RCC 7860 (cell line): ENCODE measurements at regions not wholly inside any gene's neighbourhood (a gene's known extent, or its start where the extent isn't known, plus 50 kb on each side); places are given as distances from the start of the nearest gene placed in this dataset.
"Not testable (repeated sequence)": the region's sequence is repeated elsewhere in the genome, so short reads cannot be mapped to it uniquely, and the experiment has no call there.

ENCODE experiments used
- DNase-seq: peaks from one replicate; pipeline ENCODE4 v3.0.0-alpha.2; 2015; ENCODE audit warnings: low spot score
- FAIRE-seq: peaks from 2 replicates; lab custom pipeline; 2012; peaks lifted over from hg19 to GRCh38; lab: Jason Lieb, UNC

GRCh38 chr12:91704446-91704845, 441.2 kb downstream of the BTG1 start:
- FAIRE-seq: no peak
- no peak for DNase-seq

GRCh38 chr12:91703491-91704283, 442.0 kb downstream of the BTG1 start:
- no peak for DNase-seq
- FAIRE-seq: no peak

GRCh38 chr12:91702843-91703425, 442.7 kb downstream of the BTG1 start:
- FAIRE-seq: no peak
- DNase-seq: no peak

- DNase-seq (no peak), FAIRE-seq (no peak)
Measured at GRCh38 chr12:91695964-91696363, 449.7 kb downstream of the BTG1 start.

GRCh38 chr12:91695406-91695805, 450.2 kb downstream of the BTG1 start:
- DNase-seq, FAIRE-seq: not testable (repeated sequence)

GRCh38 chr12:91690531-91690930, 455.1 kb downstream of the BTG1 start:
- no peak for FAIRE-seq
- DNase-seq: no peak

GRCh38 chr12:91687052-91688017, 458.3 kb downstream of the BTG1 start:
- no peak for DNase-seq
- no peak for FAIRE-seq

- DNase-seq (no peak), FAIRE-seq (no peak)
Measured at GRCh38 chr12:91685917-91686316, 459.7 kb downstream of the BTG1 start.

GRCh38 chr12:91681751-91682150, 463.9 kb downstream of the BTG1 start:
- no peak for DNase-seq
- no peak for FAIRE-seq

GRCh38 chr12:91680864-91681263, 464.8 kb downstream of the BTG1 start:
- FAIRE-seq: no peak

GRCh38 chr12:91677556-91677955, 468.1 kb downstream of the BTG1 start:
- no peak for DNase-seq
- FAIRE-seq: no peak

More at GRCh38 chr12:91680864-91681263, 464.8 kb downstream of the BTG1 start:
- DNase-seq: no peak

- FAIRE-seq (no peak), DNase-seq (no peak)
Measured at GRCh38 chr12:91675401-91675800, 470.2 kb downstream of the BTG1 start.

GRCh38 chr12:91672130-91672529, 473.5 kb downstream of the BTG1 start:
- FAIRE-seq (no peak), DNase-seq (no peak)

- DNase-seq: no peak
Measured at GRCh38 chr12:91667694-91668093, 478.0 kb downstream of the BTG1 start.

GRCh38 chr12:91663744-91664143, 481.1 kb upstream of the DCN start:
- no peak for FAIRE-seq

More at GRCh38 chr12:91667694-91668093, 478.0 kb downstream of the BTG1 start:
- no peak for FAIRE-seq

GRCh38 chr12:91663310-91663709, 480.7 kb upstream of the DCN start:
- FAIRE-seq (no peak), DNase-seq (no peak)

More at GRCh38 chr12:91663744-91664143, 481.1 kb upstream of the DCN start:
- no peak for DNase-seq

- FAIRE-seq: no peak
Measured at GRCh38 chr12:91662021-91662420, 479.4 kb upstream of the DCN start.

GRCh38 chr12:91657032-91657431, 474.4 kb upstream of the DCN start:
- FAIRE-seq (no peak), DNase-seq (no peak)

More at GRCh38 chr12:91662021-91662420, 479.4 kb upstream of the DCN start:
- DNase-seq: no peak

- DNase-seq (no peak), FAIRE-seq (no peak)
Measured at GRCh38 chr12:91655966-91656365, 473.3 kb upstream of the DCN start.

GRCh38 chr12:91654087-91654486, 471.5 kb upstream of the DCN start:
- no peak for FAIRE-seq
- no peak for DNase-seq

GRCh38 chr12:91651728-91652127, 469.1 kb upstream of the DCN start:
- FAIRE-seq (no peak), DNase-seq (no peak)
